Pons (tissue), 1 donor: ENCODE measurements at regions not wholly inside any gene's neighbourhood (a gene's known extent, or its start where the extent isn't known, plus 50 kb on each side); places are given as distances from the start of the nearest gene placed in this dataset.
"Not testable (repeated sequence)": the region's sequence is repeated elsewhere in the genome, so short reads cannot be mapped to it uniquely, and the experiment has no call there.

Experiments
- DNase-seq: peaks from one replicate; pipeline ENCODE4 v3.0.0-alpha.2; 2016; ENCODE audit warnings: low spot score

- no peak for DNase-seq
Measured at GRCh38 chr22:26769663-26770062, 112.3 kb downstream of the MIAT start.

- DNase-seq: no peak
Measured at GRCh38 chr22:26770624-26771023, 113.2 kb downstream of the MIAT start.

GRCh38 chr22:26773054-26773453 lies 115.7 kb downstream of the MIAT start:
- not testable (repeated sequence) for DNase-seq

GRCh38 chr22:26775394-26775793 lies 118.0 kb downstream of the MIAT start:
- no peak for DNase-seq

- DNase-seq: peak; percentile 19
Measured at GRCh38 chr22:26777156-26777801, 119.9 kb downstream of the MIAT start.

- DNase-seq: no peak
Measured at GRCh38 chr22:26778372-26778771, 121.0 kb downstream of the MIAT start.

GRCh38 chr22:26779108-26779507 lies 121.7 kb downstream of the MIAT start:
- DNase-seq: no peak

GRCh38 chr22:26779929-26780328 lies 122.5 kb downstream of the MIAT start:
- DNase-seq: no peak

- no peak for DNase-seq
Measured at GRCh38 chr22:26780521-26780920, 123.1 kb downstream of the MIAT start.

GRCh38 chr22:26781062-26781461 lies 123.7 kb downstream of the MIAT start:
- no peak for DNase-seq

- no peak for DNase-seq
Measured at GRCh38 chr22:26781596-26781995, 124.2 kb downstream of the MIAT start.

- no peak for DNase-seq
Measured at GRCh38 chr22:26783885-26784284, 126.5 kb downstream of the MIAT start.

GRCh38 chr22:26784772-26785171 lies 127.4 kb downstream of the MIAT start:
- no peak for DNase-seq

- DNase-seq: no peak
Measured at GRCh38 chr22:26785932-26786331, 128.5 kb downstream of the MIAT start.

GRCh38 chr22:26786398-26786797 lies 129.0 kb downstream of the MIAT start:
- no peak for DNase-seq

- no peak for DNase-seq
Measured at GRCh38 chr22:26789951-26790350, 132.6 kb downstream of the MIAT start.

GRCh38 chr22:26792522-26792921 lies 135.1 kb downstream of the MIAT start:
- DNase-seq: no peak

- DNase-seq: no peak
Measured at GRCh38 chr22:26796785-26797184, 139.4 kb downstream of the MIAT start.

- no peak for DNase-seq
Measured at GRCh38 chr22:26797910-26798309, 140.5 kb downstream of the MIAT start.

- no peak for DNase-seq
Measured at GRCh38 chr22:26798462-26799065, 141.2 kb downstream of the MIAT start.

GRCh38 chr22:26800858-26801257 lies 143.5 kb downstream of the MIAT start:
- no peak for DNase-seq

- no peak for DNase-seq
Measured at GRCh38 chr22:26801449-26801848, 144.1 kb downstream of the MIAT start.

- DNase-seq: no peak
Measured at GRCh38 chr22:26804315-26804714, 146.9 kb downstream of the MIAT start.

- no peak for DNase-seq
Measured at GRCh38 chr22:26804911-26805539, 147.6 kb downstream of the MIAT start.
